HCT116 (cell line): ENCODE measurements at regions not wholly inside any gene's neighbourhood (a gene's known extent, or its start where the extent isn't known, plus 50 kb on each side); places are given as distances from the start of the nearest gene placed in this dataset.

ENCODE experiments used
- CEBPB ChIP-seq: IDR thresholded peaks from 2 replicates; pipeline ENCODE4 v1.6.1; 2012; ENCODE audit warnings: low read depth
- CTCF ChIP-seq, 3 experiments: fragments of 200-600 bp in 1 of 3; sonication (generic) in 1 of 3; IDR thresholded peaks in 2 of 3; conservative IDR thresholded peaks in 1 of 3; 2 replicates each; pipeline ENCODE4 v1.5.1; 2012 to 2017; ENCODE audit warnings: low read depth in 2 of 3, low read length in 2 of 3, antibody characterized with exemption in 1 of 3, borderline replicate concordance in 1 of 3, control low read depth in 1 of 3, mild to moderate bottlenecking in 1 of 3, mixed read lengths in 1 of 3, mixed run types in 1 of 3, moderate library complexity in 1 of 3; ENCODE audit not compliant: insufficient read depth in 1 of 3
- EZH2 ChIP-seq: fragments of 200-600 bp; sonication (generic); IDR thresholded peaks from 2 replicates; pipeline ENCODE4 v1.6.1; 2017; ENCODE audit warnings: antibody characterized with exemption, mixed run types
- JUND ChIP-seq: IDR thresholded peaks from 2 replicates; pipeline ENCODE4 v1.6.1; 2012
- POLR2A ChIP-seq: IDR thresholded peaks from 2 replicates; pipeline ENCODE4 v1.7.0; 2011; ENCODE audit warnings: borderline replicate concordance; ENCODE audit not compliant: insufficient read depth, insufficient read length; ENCODE audit errors: extremely low read depth
- POLR2AphosphoS5 ChIP-seq: IDR thresholded peaks from 2 replicates; pipeline ENCODE4 v1.6.1; 2011; ENCODE audit warnings: mild to moderate bottlenecking, low read depth, low read length, moderate library complexity
- REST ChIP-seq: IDR thresholded peaks from 2 replicates; pipeline ENCODE4 v1.6.1; 2012; ENCODE audit warnings: low read depth
- SIN3A ChIP-seq: IDR thresholded peaks from 2 replicates; pipeline ENCODE4 v1.6.1; 2012; ENCODE audit warnings: low read depth
- ZBTB33 ChIP-seq: IDR thresholded peaks from 2 replicates; pipeline ENCODE4 v1.6.1; 2011; ENCODE audit warnings: mild to moderate bottlenecking, low read length, moderate library complexity; ENCODE audit not compliant: insufficient replicate concordance; ENCODE audit errors: extremely low read depth
- ZNF274 ChIP-seq: fragments of 200-500 bp; sonication (Bioruptor generic); IDR thresholded peaks from 2 replicates; pipeline ENCODE4 v1.6.1; 2014; ENCODE audit warnings: mild to moderate bottlenecking, low read depth, low read length, inconsistent platforms
- TF ChIP-seq, protein P1 (sequence below): IDR thresholded peaks from 2 replicates; pipeline ENCODE4 v1.6.1; 2012

DNA sequence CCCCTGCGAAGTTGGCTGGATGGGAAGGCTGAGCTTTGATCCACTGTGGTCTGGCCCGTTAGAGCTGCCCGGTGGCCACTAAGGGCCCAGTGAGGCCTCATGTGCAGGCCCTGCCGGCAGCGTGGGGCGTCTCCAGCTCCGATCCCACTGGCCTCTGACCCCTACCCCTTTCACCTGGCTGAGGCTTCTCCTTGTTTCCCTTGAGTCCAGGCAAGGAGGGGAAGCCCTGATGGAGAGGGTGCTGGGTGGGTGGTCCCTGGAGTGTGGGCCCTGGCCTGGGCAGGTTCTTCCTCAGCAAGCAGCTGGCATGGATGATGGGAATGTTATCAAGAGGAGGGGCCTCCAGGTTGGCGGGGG is 356.8 kb downstream of the SEC14L1 start:
- no peak for TF ChIP-seq POLR2AphosphoS5
- no peak for TF ChIP-seq POLR2A
- no peak for TF ChIP-seq REST
- no peak for TF ChIP-seq CTCF (IDR thresholded peaks at IDR 0.05 in 2 of 3, conservative IDR thresholded peaks at IDR 0.05 in 1 of 3; ENCODE audit: borderline replicate concordance in 1 of 3, insufficient read depth in 1 of 3, low read depth in 2 of 3, low read length in 2 of 3)
- TF ChIP-seq ZBTB33, result no peak
- no peak for TF ChIP-seq ZNF274
- TF ChIP-seq, protein P1, sequence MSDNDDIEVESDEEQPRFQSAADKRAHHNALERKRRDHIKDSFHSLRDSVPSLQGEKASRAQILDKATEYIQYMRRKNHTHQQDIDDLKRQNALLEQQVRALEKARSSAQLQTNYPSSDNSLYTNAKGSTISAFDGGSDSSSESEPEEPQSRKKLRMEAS, result no peak
- TF ChIP-seq EZH2, result no peak
- no peak for TF ChIP-seq JUND
- TF ChIP-seq SIN3A, result no peak
- no peak for TF ChIP-seq CEBPB
